Retinal pigment epithelial cell (primary cell): ENCODE measurements at regions not wholly inside any gene's neighbourhood (a gene's known extent, or its start where the extent isn't known, plus 50 kb on each side); places are given as distances from the start of the nearest gene placed in this dataset.

ENCODE experiments used
- DNase-seq: peaks from one replicate; pipeline ENCODE4 v3.0.0-alpha.2; 2010; ENCODE audit warnings: low read depth
- H3K4me3 ChIP-seq: 2 replicates; pipeline ENCODE4 v1.5.1; 2011; ENCODE audit warnings: mild to moderate bottlenecking, low read length, control low read depth, moderate library complexity
- CTCF ChIP-seq: conservative IDR thresholded peaks from 2 replicates; pipeline ENCODE4 v1.5.1; 2011; ENCODE audit warnings: low read depth, low read length, control low read depth, inconsistent platforms

- DNase-seq, result no peak
- H3K4me3 ChIP-seq, result no peak overlapping the region
- TF ChIP-seq CTCF, result no peak
Measured at GRCh38 chr12:115660211-115660805, 617.2 kb downstream of the MED13L start.

- no peak for DNase-seq
- TF ChIP-seq CTCF, result no peak
- no peak overlapping the region for H3K4me3 ChIP-seq
Measured at GRCh38 chr12:115659422-115659821, 618.1 kb downstream of the MED13L start.

GRCh38 chr12:115657081-115658013 is 620.1 kb downstream of the MED13L start:
- TF ChIP-seq CTCF, result no peak
- no peak for DNase-seq
- H3K4me3 ChIP-seq, result no peak overlapping the region

- TF ChIP-seq CTCF, result no peak
- DNase-seq, result no peak
- no peak overlapping the region for H3K4me3 ChIP-seq
Measured at GRCh38 chr12:115650026-115650425, 627.5 kb downstream of the MED13L start.

- DNase-seq, result no peak
- H3K4me3 ChIP-seq, result no peak overlapping the region
- TF ChIP-seq CTCF, result no peak
Measured at GRCh38 chr12:115648463-115648862, 629.0 kb downstream of the MED13L start.

- H3K4me3 ChIP-seq, result no peak overlapping the region
- TF ChIP-seq CTCF, result no peak
- no peak for DNase-seq
Measured at GRCh38 chr12:115646210-115646609, 631.3 kb downstream of the MED13L start.

GRCh38 chr12:115640929-115641328 is 636.6 kb downstream of the MED13L start:
- no peak overlapping the region for H3K4me3 ChIP-seq
- TF ChIP-seq CTCF, result no peak
- no peak for DNase-seq
